ENCODE measurements at regions not wholly inside any gene's neighbourhood (a gene's known extent, or its start where the extent isn't known, plus 50 kb on each side); places are given as distances from the start of the nearest gene placed in this dataset.
A peak's percentile ranks its signal among the peaks of the same experiment; 100 is the strongest.
"Not testable (repeated sequence)": the region's sequence is repeated elsewhere in the genome, so short reads cannot be mapped to it uniquely, and the experiment has no call there.

DNA sequence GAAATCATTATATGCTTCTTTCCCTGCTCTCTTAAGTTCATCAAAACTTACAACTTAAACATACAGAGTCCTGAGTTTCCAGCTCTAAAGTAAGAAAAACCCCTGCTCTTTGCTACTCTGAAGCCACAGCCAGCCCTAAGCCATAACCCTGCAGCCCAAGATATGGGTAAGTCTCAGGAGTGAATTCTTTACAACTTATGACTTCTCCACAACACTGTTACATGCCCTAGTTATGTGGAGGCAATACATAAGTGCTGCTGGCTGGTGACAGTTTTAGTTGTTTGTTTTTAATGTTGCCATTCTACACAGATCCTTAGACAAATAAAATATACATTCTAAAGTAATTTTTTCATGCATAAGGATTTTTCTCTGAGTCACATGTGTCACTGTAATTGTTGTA, 100.2 kb downstream of the FBXO8 start:
- no peak for DNase-seq

DNA sequence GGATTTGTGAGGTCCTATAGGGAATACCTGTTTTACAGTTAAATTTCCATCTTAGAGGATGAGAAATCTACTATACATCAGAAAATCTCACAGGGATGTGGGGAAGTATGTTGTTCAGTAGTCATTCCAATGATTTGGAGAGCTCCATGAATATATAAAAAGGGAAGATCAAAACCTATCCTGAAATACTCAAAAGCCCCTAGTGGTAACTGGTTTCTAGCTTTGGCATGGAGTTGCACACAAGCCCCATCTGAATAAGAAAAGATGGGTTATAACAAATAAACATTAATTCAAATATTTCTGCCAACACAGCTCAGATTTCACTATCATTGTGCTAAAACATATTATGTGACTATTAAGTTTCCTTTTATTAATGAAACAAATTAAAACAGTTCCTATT, 101.6 kb downstream of the FBXO8 start:
- no peak for DNase-seq

DNA sequence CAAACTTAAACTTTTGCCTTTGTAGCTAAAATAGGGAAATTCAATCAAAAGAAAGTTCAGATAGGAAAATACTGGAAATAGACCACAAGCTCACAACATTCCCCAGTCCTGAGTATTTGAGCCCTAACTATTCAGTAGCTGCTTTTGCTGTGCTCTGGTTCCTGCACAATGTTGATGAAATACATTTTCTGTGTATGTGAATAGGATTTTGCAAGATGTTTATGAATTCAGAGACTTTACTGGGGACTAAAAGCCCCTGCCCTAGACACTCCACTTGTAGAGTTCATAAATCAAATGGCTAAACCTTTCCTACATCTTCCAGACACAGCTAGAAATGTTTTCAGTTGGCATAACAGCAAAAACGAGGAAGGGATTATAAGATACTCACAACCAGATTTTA, 105.9 kb downstream of the FBXO8 start:
- DNase-seq = no peak

DNA sequence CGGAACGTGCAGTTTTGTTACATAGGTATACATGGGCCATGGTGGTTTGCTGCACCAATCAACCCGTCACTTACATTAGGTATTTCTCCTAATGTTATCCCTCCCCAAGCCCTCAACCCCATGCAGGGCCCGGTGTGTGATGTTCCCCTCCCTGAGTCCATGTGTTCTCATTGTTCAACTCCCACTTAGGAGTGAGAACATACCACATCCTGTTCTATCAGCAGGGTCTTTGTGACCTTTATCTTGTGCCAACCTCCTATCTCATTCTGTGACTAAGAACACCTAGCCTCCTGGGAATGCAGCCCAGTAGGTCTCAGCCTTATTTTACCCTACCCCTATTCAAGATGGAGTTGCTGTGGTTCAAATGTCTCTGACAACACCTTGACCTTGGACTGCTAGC, 107.6 kb downstream of the FBXO8 start:
- not testable (repeated sequence) for DNase-seq

DNA sequence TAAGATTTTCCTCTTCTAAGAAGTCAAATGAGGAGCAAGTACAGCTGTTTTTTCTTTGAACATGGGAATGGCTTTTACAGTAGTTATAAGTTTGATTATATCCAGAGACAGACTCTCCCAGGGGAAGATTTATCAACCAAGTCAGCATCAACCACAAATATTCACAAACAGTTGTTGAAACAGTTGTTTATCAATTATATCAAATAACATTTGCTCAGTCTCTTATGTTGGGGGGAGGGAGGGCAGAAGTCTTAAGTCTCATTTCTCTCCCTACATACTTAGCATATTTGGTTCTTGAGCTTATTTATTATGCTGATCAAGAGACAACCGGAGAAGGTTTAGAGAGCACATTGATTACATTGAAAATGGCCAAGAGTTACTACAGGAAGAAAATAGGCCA, 110.1 kb downstream of the FBXO8 start:
- no peak for DNase-seq

DNA sequence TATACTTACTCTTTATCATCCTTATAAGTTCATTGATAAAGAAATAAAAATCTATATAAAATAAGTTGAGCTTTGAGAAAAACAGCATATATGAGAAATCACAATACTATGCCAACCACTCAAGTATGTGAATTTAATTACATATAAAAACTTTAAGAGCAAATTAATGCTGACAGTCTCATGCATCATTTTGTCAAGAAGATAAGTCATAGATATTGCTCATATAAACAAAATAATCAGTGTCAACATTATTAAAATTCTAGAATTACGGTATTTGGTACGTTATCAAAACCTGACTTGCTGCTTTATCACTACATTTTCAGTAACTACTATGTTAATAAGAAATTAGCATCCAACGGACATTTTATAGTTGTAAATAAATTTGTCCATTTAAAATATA, 111.2 kb downstream of the FBXO8 start:
- DNase-seq = no peak

DNA sequence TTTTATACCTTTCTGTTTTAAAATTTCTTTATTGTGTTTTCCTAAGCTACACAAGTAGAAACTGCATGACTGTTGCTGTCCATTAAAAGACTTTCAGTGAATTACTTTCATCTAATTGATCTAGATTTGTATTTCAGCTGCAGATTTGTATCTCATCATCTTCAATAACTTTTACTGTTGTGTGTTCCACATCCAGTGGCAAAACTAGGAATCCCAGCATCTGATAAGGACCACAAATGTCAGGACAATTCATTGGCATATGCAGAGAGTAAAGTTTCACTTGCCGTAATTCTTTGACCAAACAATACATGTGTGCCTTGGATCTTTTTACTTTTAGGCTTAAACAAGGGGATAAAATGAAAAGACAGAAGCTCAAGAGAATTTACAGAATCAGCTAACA, 112.6 kb downstream of the FBXO8 start:
- no peak for DNase-seq

DNA sequence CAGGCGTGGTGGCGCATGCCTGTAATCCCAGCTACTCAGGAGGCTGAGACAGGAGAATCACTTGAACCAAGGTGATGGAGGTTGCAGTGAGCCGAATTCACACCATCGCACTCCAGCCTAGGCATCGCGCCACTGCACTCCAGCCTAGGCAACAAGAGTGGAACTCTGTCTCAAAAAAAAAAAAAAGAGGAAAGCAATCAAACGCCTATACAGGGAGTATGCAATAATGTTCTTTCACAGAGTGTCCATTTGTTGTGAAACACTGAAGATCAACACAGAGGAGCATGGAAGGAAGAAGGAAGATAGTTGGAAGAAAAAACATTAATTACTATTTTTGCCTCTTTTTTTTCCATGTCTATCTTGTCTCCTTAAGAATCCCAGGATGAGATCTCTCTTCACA, 113.4 kb downstream of the FBXO8 start:
- DNase-seq = no peak

DNA sequence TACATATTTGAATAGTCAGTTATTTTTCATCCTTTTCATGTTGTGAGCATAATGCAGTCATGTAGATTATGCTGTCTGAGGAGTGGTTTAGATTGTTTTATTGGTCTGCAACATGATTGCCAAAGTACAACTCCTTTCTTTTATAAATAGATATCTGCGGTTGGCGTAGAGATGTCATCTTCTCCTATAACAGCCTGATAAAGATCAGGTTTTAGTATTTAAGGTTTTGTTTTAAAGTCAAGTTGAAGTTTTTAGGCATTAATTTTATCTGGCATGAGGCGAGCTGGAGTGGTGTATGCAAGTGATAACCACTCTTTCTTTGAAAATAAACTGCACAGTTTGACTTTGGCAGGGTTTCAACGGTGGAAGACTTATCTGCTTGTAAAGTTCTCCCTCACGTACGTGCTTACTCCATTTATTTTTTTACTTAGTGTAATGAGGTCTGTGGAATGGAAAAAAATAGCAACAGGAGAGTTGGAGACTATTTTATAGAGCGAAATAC, 126.3 kb downstream of the FBXO8 start:
- no peak for DNase-seq

DNA sequence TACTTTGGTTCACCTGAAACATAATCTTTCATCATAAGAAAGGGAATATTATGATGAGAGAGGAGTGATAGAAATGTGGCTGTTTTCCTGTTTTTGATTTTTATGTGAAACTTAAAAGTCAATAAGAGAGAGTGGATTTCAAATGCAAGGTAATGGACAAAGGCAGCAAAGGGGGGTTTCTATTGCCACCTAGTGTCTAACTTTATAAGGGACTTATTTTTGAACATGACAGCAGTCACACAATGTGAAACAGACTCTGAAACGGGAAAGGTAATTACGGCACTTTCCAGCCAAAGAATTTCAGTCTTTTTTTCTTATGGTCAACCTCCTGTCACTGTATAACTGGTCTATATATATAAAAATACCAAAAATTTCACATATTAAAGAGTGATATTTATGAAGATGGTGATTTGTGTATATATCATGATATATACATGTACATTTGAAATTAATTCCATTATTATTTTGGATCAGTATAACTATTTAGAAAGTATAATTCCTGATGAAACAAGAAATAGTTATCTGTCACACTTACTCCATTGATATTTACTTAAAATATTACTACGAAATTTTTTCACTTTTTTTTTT, 127.1 kb downstream of the FBXO8 start:
- peak in 1 of 2 donors; percentile 21 for DNase-seq

DNA sequence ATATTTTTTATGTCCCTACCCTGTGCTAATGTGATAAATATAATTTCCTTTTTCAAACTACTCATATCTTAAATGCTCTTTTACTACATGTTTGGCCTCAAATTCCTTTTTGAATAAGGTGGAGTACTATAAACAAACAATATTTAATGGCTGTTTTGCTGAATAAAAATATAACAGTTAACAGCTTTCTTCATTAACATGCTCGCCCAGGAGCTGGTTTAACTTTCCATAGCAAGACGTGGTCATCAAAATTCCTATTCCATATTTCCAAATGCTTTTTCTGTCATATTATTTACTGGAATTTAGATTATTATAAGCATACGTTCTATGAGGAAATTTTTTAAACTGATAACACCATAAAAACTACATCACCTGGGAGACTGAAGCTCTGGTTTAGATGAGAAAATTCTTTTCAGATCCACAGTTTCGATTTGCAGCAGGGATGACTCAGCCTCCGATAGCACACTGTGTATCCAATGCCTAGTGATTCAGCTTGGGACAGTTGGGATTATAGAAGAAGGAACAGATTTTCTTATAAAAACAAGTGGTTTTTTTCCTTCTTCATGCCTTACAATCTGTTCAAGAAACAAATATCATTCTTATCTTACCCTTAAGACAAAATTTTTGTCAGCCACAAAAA, 129.1 kb downstream of the FBXO8 start:
- no peak for DNase-seq

DNA sequence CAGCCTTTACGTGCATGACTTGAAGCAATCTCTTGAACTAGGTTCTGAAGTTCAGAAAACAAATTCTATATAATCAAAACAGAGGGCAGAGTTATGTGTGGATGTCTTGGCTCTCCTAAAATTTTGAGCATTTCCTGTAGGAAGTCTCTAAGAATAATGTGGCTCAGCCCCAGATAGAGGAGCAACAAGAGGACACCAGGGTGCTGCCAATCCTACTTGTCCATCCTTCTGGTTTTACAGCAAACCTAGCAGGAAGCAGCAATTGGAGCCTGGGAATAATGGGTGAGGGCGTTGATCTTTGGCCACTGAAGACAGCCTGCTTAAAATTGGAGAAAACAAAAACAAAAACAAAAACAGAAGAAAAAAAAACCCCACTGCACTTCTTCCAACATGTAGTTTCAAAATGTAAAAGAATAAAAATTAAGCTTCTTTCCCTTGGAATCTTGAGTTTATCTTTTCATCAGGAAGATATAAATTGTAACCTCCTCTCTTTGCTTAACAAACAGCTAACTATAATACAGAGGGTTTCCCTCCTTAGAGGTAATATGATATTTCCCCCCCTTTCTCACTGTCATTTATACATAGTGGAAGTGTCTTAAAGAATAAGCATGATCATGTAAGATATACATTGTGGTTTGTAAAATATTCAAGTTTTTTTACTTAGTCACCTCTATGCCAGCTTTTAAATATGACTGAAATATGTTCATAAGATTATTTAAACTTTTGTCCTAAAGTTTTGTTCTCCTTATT, 130.6 kb downstream of the FBXO8 start:
- DNase-seq = no peak

DNA sequence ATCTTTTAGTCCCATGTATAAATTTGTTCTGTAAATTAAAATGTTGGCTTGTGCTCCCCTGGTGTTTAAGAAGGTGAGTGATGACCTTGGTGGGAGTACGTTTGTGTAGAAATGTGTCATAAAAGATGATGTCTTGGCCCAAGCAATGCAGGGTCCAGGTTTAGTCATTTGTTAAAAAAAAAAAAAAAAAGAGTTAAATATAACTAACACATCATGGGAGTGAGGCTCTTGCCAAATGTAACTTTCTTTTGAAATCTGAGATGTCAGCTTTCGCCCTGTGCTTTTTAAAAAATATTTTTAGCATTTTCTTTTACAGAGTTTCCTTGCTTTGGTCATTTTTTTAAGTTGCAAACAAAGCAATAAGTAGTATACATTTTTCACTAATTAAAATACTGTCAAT, 135.6 kb downstream of the FBXO8 start:
- no peak for DNase-seq

DNA sequence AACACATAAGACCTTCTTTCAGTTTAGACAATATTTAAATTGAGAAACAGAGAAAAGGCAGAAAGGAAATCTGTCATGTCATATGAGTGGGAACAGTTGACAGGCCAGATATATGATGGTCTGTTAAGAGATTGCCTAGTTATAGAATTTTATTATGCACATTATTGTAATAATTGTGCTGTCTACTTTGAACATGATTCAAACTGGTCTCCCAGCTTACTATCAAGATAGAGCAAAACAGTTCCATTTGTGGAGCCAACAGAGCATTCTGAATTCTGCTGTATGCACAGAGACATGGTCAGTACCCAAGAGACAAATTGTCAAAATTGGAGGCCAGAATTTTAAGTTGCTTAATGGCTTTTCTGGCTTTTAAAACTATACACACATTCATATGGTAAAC, 139.4 kb downstream of the FBXO8 start:
- no peak for DNase-seq

DNA sequence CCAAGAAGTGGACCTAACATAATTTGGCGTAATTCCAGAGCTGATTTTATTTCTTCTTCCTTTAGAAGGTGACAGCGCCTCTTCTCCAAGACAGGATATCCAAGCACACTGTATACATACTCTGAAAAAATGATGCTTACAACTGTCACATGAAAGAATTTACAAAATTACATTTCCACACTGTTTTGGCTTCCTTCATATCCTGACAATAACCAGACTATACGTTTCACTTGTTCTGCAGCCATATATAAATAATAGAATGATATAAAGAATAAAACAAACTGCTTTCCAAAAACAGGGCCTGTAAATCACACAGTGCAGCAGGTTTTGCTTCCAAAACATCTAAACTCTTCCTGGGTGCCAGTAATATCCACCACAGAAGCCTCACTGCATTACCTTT, 141.6 kb downstream of the FBXO8 start:
- DNase-seq = no peak

DNA sequence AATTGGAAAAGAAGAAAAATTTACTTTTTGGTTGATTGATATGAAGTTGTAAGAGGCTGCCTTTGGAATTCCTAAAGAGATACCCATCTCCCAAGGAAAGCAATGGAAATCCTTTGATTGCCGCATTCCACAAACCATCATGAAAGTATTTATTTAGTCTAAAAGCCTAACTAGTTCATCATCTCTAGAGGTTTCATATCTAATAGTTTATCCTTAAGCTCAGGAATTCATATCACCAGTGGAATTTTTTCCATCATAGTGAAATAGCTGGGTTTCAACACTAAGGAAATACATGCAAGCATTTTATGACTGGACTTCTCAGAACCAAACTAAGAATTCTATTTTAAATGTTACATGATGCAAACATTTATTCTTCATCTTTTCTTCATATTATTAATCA, 144.9 kb downstream of the FBXO8 start:
- no peak for DNase-seq

DNA sequence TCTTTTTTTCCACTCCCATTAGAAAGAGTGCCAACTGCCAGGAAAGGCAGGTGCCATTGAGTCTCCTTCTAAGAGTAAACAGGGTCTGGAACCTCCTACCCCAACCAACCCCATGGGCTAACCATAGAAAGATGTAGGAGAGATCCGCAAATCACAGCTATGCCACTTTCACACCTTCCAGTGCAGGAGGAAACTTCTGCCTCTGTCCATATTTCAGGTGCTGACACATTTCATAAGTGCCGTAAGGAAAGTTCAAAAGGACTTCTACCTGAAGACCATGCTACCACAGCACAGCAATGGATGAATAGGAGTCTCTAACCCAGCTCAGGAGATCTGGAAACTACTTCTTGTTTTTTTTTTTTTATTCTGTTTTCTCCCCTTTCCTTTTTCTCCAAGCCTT, 145.8 kb downstream of the FBXO8 start:
- DNase-seq = no peak

DNA sequence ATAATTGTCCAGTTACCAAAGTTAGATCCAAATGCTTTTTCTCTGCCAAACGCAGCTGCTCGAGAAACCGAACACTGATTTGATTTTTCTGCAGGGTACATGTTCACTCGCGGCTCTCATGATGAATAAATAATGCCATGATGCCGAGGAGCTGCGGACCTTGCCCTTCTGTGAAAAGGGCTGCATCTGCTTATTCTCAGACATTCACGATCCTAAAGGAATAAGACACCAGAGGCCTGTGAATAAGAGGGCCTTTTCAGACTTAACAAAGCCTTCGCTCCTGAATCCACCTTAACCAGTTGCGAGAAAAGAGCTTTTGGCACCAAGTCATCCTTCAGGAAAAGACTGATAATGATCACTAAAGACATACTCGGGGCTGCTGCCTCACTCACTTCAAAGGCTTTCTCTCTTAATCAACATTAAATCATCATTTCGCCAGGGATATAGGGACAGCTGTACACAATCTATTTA, 147.5 kb downstream of the FBXO8 start:
- DNase-seq = no peak

DNA sequence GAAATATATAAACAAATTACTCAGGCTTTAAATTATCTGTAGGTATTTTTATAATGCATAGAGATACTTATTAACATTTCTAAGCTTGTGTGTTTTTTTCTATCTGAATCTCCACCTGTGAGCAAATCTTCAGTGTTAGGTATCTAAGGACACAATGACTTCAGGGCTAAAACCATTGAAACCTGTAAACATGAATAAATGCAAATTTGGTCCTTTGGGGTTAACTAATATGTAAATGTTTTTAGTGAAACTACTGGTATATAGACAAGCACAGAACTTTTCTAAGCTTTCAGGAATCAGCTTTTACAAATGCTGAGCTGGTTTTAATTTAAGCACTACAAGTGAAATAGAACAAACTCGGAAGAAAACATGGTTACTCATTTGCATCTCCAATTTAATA, 147.9 kb downstream of the FBXO8 start:
- no peak for DNase-seq

DNA sequence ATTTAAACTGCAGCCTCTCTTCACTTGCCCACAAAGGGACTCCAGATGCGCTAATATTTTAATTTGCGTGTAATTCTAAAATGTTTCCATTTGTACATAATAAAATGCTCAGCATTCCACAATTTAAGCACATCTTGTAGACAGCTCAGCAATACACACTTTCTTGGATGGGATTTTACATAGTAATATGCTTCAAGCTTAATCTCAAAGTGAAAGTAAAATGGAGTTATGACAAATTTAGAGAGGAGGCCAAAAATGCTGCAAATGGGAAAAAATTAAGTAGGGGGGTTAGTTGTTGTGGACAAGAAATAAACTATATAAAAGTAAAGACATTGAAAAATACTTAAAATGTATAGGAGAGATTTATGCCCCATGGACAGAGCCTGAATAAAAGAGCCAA, 149.1 kb downstream of the FBXO8 start:
- no peak for DNase-seq

DNA sequence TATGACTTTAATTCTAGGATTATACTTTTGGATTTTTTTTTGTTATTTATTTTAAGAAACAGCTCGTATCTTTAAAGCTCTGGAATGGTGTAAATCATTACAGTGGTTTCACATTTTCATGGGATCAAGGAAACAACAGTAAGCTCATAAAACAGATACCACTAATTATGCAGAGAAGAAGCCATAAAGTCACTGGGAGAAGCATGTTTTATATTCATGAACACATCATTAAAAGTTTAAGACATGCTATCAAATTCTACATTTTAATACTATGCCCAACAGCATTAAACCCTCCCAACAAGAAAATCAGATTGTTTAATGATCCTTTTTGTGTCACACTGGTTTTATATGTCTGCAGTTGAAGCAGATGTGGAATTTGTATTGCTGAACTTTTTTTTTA, 149.9 kb downstream of the FBXO8 start:
- DNase-seq = no peak

DNA sequence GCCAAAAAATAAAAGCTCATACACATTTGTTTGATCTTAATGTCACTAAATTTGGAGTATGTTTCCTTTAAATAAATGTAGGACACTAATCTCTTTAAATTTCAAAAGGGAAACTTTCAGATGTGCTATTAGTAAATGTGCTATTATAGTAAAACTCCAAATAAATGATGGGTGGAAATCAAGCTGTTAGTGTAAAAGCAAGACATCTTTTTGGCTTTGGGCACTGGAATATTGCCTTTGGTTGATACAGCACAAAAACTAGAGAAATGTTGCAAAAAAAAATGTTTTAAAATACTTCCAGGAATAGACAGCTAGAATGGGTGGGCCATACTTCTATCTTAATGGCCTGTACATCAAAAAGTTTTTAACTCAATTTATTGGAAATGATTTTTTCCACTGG, 151.6 kb downstream of the FBXO8 start:
- no peak for DNase-seq

DNA sequence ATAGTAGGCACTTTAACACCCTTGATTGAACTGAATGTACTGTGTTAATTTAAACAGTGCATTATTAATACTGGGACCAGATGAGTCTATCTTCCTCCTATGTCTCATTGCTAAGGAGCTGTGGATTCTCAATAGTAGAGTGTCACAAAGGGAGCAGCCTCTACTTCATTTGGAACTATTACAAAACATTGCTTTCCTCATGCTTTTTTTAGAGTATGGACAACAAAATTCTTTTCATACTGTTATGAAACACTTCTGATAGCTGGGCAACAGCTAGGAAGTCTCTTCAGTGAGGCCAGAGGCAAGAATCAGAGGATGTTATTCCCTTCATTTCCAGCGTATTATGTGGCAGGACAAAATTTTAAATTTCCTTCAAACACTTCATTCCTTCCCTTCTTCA, 160.8 kb downstream of the FBXO8 start:
- DNase-seq = no peak

All from CD4-positive, alpha-beta T cell treated with Interferon alpha-2 for 1 hour (primary cell).